HG02588 (cell line): ENCODE measurements at regions not wholly inside any gene's neighbourhood (a gene's known extent, or its start where the extent isn't known, plus 50 kb on each side); places are given as distances from the start of the nearest gene placed in this dataset.
"Not testable (repeated sequence)": the region's sequence is repeated elsewhere in the genome, so short reads cannot be mapped to it uniquely, and the experiment has no call there.

ENCODE experiments used
- ATAC-seq: cut with Tn5 transposase; IDR thresholded peaks from one replicate; pipeline ENCODE4 v1.9.1; 2021; ENCODE audit warnings: mild to moderate bottlenecking, moderate library complexity; ENCODE audit not compliant: unreplicated experiment

- no peak for ATAC-seq
These were observed 400.7 kb upstream of the RUNX1 start for GRCh38 chr21:35449846-35450245.

- ATAC-seq, result no peak
These were observed 399.9 kb upstream of the RUNX1 start for GRCh38 chr21:35448876-35449599.

GRCh38 chr21:35444391-35444790, 395.3 kb upstream of the RUNX1 start:
- no peak for ATAC-seq

- ATAC-seq, result no peak
These were observed 392.9 kb upstream of the RUNX1 start for GRCh38 chr21:35441868-35442582.

GRCh38 chr21:35438643-35439404, 389.7 kb upstream of the RUNX1 start:
- no peak for ATAC-seq

- no peak for ATAC-seq
These were observed 388.8 kb upstream of the RUNX1 start for GRCh38 chr21:35437941-35438340.

- ATAC-seq, result no peak
These were observed 387.8 kb upstream of the RUNX1 start for GRCh38 chr21:35436899-35437298.

GRCh38 chr21:35432601-35433000, 383.5 kb upstream of the RUNX1 start:
- not testable (repeated sequence) for ATAC-seq

- no peak for ATAC-seq
These were observed 381.2 kb upstream of the RUNX1 start for GRCh38 chr21:35430260-35430659.

DNA sequence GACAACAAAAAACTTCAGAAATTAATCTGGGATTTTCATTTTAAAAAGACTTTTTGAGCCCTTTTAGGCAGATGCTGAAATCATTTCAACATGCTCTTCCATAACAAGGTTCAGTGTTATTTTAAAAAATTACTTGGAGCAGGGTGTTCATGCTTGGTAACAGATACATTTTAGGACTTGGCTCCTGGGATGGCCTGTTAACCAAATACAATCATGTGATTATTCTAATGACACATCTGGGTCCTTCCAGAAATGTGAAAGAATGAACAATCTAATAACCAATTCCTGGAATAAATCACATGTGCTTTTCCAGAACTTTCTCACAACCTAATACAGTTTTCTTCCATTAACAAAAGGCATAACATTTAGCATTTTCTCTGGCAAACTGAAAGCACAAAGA, 379.8 kb upstream of the RUNX1 start:
- ATAC-seq, result no peak

DNA sequence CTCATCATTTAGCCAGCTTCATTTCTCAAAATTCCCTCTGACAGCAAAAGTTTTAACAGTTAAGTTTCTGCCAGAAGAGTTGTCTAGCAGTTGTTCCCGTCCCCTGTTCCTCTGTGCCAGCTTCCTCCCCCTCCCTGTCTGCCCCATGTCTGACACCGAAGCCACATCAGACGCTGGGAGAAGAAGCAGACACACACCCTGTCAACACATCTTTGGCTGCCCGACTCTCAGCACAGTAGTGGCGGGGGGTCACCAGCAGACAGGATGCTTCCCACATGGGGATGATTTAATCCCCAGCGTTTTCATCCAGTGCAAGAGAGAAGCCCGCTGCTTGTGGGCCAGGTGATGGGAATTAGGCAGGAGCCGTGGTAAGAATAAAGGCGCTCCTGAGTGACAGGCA, 379.4 kb upstream of the RUNX1 start:
- no peak for ATAC-seq

- no peak for ATAC-seq
These were observed 378.9 kb upstream of the RUNX1 start for GRCh38 chr21:35428001-35428320.

GRCh38 chr21:35427320-35428000, 378.4 kb upstream of the RUNX1 start:
- ATAC-seq, result no peak

DNA sequence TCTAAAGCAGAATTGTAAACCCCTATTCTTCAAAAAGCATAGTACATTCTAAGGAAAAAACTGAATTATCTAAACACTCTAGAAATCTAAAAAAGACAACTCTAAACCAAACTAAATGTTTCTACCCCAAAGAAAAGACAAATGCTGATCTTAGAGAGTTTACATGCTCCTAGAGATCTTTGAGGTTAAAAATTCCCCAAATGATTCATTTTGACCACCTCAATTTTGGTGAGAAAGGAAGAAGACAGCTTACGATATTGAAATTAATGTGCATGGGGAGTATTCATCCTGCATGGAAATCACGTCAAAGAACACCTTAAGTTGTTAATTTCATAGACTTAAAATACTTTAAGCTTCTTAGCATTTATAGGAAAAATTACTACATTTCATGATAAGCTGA, 377.8 kb upstream of the RUNX1 start:
- ATAC-seq, result no peak

GRCh38 chr21:35426469-35426868, 377.4 kb upstream of the RUNX1 start:
- no peak for ATAC-seq

DNA sequence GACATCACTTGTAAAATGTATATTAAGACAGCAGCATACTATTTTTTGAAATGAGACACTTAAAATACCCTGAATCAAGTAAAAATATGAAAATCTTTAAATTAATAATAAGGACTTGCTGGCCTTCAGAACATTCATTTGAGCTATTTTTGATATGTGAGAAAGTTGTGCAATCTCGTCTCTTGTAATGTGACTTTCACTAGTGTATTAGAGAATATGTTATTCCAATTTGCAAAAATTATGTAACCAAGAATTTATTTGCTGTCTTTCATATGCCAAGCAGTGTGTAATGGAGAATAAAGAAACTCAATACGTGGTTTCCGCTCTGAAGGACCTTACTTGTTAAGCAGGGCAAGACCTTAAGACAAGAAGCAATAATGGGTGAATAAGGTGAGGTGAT, 375.0 kb upstream of the RUNX1 start:
- no peak for ATAC-seq

DNA sequence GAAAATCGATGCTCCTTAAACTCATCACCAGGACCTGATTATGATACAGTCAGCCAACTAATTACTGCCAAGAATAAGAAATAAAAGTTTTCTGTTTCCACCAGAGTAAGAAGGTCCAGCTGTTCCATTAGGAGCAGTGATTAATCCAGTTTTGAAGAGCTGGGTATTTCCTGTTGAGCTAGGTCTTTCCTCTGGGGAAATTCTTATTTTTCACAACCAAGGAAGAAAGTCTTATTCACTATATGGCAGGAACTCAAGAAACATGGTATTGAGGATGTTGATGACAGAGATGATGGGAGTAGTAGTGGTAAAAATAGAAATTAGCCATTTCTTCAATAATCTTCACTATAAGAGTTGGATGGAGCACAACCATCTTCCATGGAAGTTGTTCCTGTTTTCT, 374.6 kb upstream of the RUNX1 start:
- ATAC-seq, result no peak

DNA sequence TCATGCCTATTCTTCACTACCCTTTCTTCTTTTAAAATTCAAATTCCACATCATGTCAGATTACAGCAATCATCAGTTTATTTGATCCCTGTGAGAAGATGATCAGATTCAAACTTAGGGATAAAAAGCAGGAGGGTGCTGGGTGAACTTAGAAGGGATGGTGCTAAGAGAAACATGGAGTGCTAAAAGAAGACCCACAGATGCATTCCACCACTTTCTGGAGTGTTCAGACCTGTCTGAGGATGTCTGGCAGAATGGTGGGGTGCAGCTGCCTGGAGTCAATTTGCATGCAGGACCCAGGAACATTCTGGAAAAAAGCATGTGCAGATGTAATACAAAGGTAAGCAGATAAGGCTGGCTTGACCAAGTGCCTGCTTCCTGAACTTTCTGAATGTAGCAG, 372.9 kb upstream of the RUNX1 start:
- no peak for ATAC-seq

DNA sequence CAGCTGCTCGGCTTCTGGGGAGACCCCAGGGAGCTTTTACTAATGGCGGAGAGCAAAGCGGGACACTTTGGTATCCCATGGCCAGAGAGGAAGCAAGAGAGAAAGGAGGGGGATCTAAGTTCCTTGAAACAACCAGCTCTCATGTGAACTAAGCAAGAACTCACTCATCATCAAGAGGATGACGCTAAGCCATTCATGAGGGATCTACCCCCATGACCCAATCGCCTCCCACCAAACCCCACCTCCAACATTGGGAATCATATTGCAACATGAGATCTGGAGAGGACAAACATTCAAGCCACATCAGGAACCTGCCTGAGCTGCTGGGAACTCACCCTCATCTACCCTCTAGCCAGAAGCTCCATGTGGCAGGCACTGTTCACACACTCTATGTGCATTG, 372.1 kb upstream of the RUNX1 start:
- ATAC-seq, result no peak

DNA sequence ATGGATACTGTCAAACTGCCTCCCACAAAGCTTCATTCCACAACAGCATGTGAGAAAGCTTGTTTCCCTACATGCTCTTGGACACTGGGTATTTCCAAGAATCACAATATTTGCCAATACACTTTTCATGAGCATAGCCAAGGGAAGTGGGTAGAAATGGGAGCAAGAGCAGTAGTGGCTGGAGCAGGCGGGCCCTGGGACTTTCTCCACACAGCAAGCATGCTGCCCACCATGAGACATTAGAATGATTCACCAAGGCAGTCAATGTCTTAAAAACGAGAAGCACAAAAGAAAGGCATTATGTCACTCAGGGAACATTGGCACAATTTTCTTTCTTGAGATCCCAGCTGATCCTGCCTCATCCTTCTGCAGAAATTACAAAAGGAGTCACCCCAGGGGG, 371.6 kb upstream of the RUNX1 start:
- no peak for ATAC-seq

DNA sequence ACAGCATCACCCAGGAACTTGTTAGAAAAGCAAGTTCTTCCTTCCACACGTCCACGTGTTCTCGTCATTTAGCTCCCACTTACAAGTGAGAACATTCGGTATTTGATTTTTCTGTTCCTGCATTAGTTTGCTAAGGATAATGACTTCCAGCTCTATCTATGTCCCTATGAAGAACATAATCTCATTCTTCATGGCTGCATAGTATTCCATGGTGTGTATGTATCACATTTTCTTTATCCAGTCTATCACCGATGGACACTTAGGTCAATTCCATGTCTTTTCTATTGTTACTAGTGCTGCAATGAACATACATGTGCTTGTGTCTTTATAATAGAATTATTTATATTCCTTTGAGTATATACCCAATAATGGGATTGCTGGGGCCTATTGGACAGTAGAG, 368.7 kb upstream of the RUNX1 start:
- ATAC-seq, result no peak
